H1 (cell line): ENCODE measurements at regions not wholly inside any gene's neighbourhood (a gene's known extent, or its start where the extent isn't known, plus 50 kb on each side); places are given as distances from the start of the nearest gene placed in this dataset.

Experiments used
- CTCF ChIA-PET: fragments of 300-600 bp; sonication (Branson Sonifier 250); formaldehyde crosslinking; loops from one replicate; lab custom pipeline; 2021; ENCODE audit not compliant: partially characterized antibody; lab: Charles Lee
- POLR2A ChIA-PET: fragments of 300-600 bp; sonication (Branson Sonifier 250); formaldehyde crosslinking; loops from one replicate; lab custom pipeline; 2021; ENCODE audit warnings: inconsistent platforms; ENCODE audit not compliant: partially characterized antibody; lab: Charles Lee
- DNase-seq, 2 experiments: peaks; one replicate each; pipeline versions ENCODE4 v3.0.0 to v3.0.0-alpha.2; 2010 to 2022; ENCODE audit warnings: low spot score in 2 of 2, low read depth in 1 of 2, mixed read lengths in 1 of 2
- FAIRE-seq: peaks from 2 replicates; lab custom pipeline; 2011; peaks lifted over from hg19 to GRCh38; lab: Jason Lieb, UNC
- H2AFZ ChIP-seq: 2 replicates; pipeline ENCODE4 v1.8.1; 2012; ENCODE audit warnings: low read length, inconsistent platforms
- H2AK5ac ChIP-seq: 2 replicates; pipeline ENCODE4 v1.6.1; 2013; ENCODE audit warnings: low read depth, low read length
- H2BK120ac ChIP-seq: replicated peaks from 2 replicates; pipeline ENCODE3; 2013; ENCODE audit warnings: low read depth, low read length, inconsistent platforms
- H2BK12ac ChIP-seq: 2 replicates; pipeline ENCODE4 v1.6.1; 2013; ENCODE audit warnings: low read depth, low read length
- H2BK15ac ChIP-seq: 2 replicates; pipeline ENCODE4 v1.6.1; 2013; ENCODE audit warnings: low read length
- H2BK20ac ChIP-seq: 2 replicates; pipeline ENCODE4 v1.6.1; 2013; ENCODE audit warnings: low read length
- H2BK5ac ChIP-seq: 2 replicates; pipeline ENCODE4 v1.6.1; 2013; ENCODE audit warnings: low read depth, low read length
- H3K14ac ChIP-seq: 2 replicates; pipeline ENCODE4 v1.6.1; 2013; ENCODE audit warnings: inconsistent platforms; ENCODE audit not compliant: insufficient read length
- H3K18ac ChIP-seq: 2 replicates; pipeline ENCODE4 v1.6.1; 2013; ENCODE audit warnings: low read length; ENCODE audit errors: extremely low read depth
- H3K23ac ChIP-seq: 2 replicates; pipeline ENCODE4 v1.6.1; 2013; ENCODE audit warnings: inconsistent platforms; ENCODE audit not compliant: insufficient read length
- H3K23me2 ChIP-seq: 2 replicates; pipeline ENCODE4 v1.6.1; 2013; ENCODE audit warnings: low read depth, low read length
- H3K27ac ChIP-seq: 2 replicates; pipeline ENCODE4 v1.6.1; 2011; ENCODE audit warnings: low read depth, low read length, inconsistent platforms
- H3K27me3 ChIP-seq, 4 experiments: replicated peaks in 1 of 4; 1 replicate in 1 of 4; 2 replicates in 3 of 4; pipeline versions ENCODE4 v1.6.1 to v1.8.1; 2011 to 2013; ENCODE audit warnings: low read length in 3 of 4, mild to moderate bottlenecking in 3 of 4, inconsistent platforms in 2 of 4, mixed read lengths in 2 of 4, moderate library complexity in 1 of 4; ENCODE audit not compliant: control insufficient read depth in 3 of 4, insufficient read depth in 3 of 4; ENCODE audit errors: extremely low read depth in 1 of 4
- H3K36me3 ChIP-seq, 4 experiments: 2 replicates each; pipeline versions ENCODE4 v1.6.1 to v1.8.1; 2011 to 2013; ENCODE audit warnings: mild to moderate bottlenecking in 4 of 4, low read length in 3 of 4, moderate library complexity in 2 of 4, control low read depth in 1 of 4, inconsistent platforms in 1 of 4; ENCODE audit not compliant: insufficient read depth in 4 of 4, control insufficient read depth in 2 of 4
- H3K4ac ChIP-seq: replicated peaks from 2 replicates; pipeline ENCODE3; 2013; ENCODE audit warnings: low read length, low read depth, mixed read lengths, inconsistent platforms; ENCODE audit not compliant: insufficient read length
- H3K4me1 ChIP-seq, 4 experiments: replicated peaks in 1 of 4; 1 replicate in 1 of 4; 2 replicates in 3 of 4; pipeline versions ENCODE4 v1.6.1 to v1.8.1; 2011 to 2013; ENCODE audit warnings: low read length in 3 of 4, inconsistent platforms in 2 of 4, mixed read lengths in 1 of 4; ENCODE audit not compliant: insufficient read depth in 4 of 4, control insufficient read depth in 3 of 4
- H3K4me2 ChIP-seq, 2 experiments: 2 replicates each; pipeline versions ENCODE4 v1.6.1 to v1.8.1; 2011 to 2013; ENCODE audit warnings: low read depth in 2 of 2, low read length in 2 of 2, control low read depth in 1 of 2, inconsistent platforms in 1 of 2, mild to moderate bottlenecking in 1 of 2; ENCODE audit not compliant: insufficient read depth in 1 of 2
- H3K4me3 ChIP-seq, 4 experiments: fragments of 200-600, 300-600 bp in 1 of 4; sonication (generic), shearing (Covaris generic), sonication (Bioruptor Twin) in 1 of 4; 2 replicates each; pipeline versions ENCODE4 v1.5.1 to v1.8.1; 2011 to 2016; ENCODE audit warnings: low read length in 4 of 4, low read depth in 3 of 4, control low read depth in 2 of 4, inconsistent platforms in 2 of 4, mild to moderate bottlenecking in 2 of 4, mixed read lengths in 1 of 4, moderate library complexity in 1 of 4; ENCODE audit not compliant: insufficient read depth in 2 of 4; ENCODE audit errors: extremely low read depth in 1 of 4
- H3K56ac ChIP-seq: replicated peaks from 2 replicates; pipeline ENCODE3; 2013; ENCODE audit warnings: low read depth, mild to moderate bottlenecking, mixed read lengths, low read length, inconsistent platforms; ENCODE audit not compliant: insufficient read length
- H3K79me1 ChIP-seq: 2 replicates; pipeline ENCODE4 v1.6.1; 2013; ENCODE audit warnings: low read depth, low read length, control low read depth
- H3K79me2 ChIP-seq, 2 experiments: 2 replicates each; pipeline versions ENCODE4 v1.6.1 to v1.8.1; 2012 to 2013; ENCODE audit warnings: low read length in 2 of 2, mild to moderate bottlenecking in 2 of 2, inconsistent platforms in 1 of 2; ENCODE audit not compliant: insufficient read depth in 2 of 2, control insufficient read depth in 1 of 2
- H3K9ac ChIP-seq, 4 experiments: replicated peaks in 1 of 4; 1 replicate in 1 of 4; 2 replicates in 3 of 4; pipeline versions ENCODE4 v1.6.1 to v1.8.1; 2011 to 2013; ENCODE audit warnings: low read depth in 3 of 4, low read length in 3 of 4, control low read depth in 2 of 4, mild to moderate bottlenecking in 2 of 4, moderate library complexity in 2 of 4, inconsistent platforms in 1 of 4; ENCODE audit errors: extremely low read depth in 1 of 4
- H3K9me3 ChIP-seq, 2 experiments: 2 replicates each; pipeline versions ENCODE4 v1.6.1 to v1.8.1; 2012 to 2013; ENCODE audit warnings: mild to moderate bottlenecking in 2 of 2, moderate library complexity in 2 of 2, control low read depth in 1 of 2, inconsistent platforms in 1 of 2, low read depth in 1 of 2, low read length in 1 of 2, mixed read lengths in 1 of 2; ENCODE audit not compliant: insufficient read depth in 2 of 2
- H4K20me1 ChIP-seq, 2 experiments: replicated peaks in 1 of 2; 2 replicates each; pipeline versions ENCODE3 to v1.8.1; 2011 to 2013; ENCODE audit warnings: inconsistent platforms in 2 of 2, low read length in 2 of 2, mild to moderate bottlenecking in 1 of 2; ENCODE audit not compliant: insufficient read depth in 2 of 2, control insufficient read depth in 1 of 2
- H4K5ac ChIP-seq: 2 replicates; pipeline ENCODE4 v1.6.1; 2013; ENCODE audit warnings: low read length, low read depth, mixed read lengths, inconsistent platforms; ENCODE audit not compliant: insufficient read length
- H4K8ac ChIP-seq: 2 replicates; pipeline ENCODE4 v1.8.0; 2013; ENCODE audit warnings: mild to moderate bottlenecking, moderate library complexity, low read length, inconsistent platforms; ENCODE audit not compliant: insufficient read depth; ENCODE audit errors: extremely low read depth
- H4K91ac ChIP-seq: replicated peaks from 2 replicates; pipeline ENCODE3; 2013; ENCODE audit warnings: low read length, mixed read lengths, inconsistent platforms; ENCODE audit not compliant: insufficient read length
- ATF3 ChIP-seq: IDR thresholded peaks from 2 replicates; pipeline ENCODE4 v1.6.1; 2011; ENCODE audit warnings: low read depth, mild to moderate bottlenecking, low read length; ENCODE audit not compliant: insufficient read depth
- CEBPB ChIP-seq: IDR thresholded peaks from 2 replicates; pipeline ENCODE4 v1.6.1; 2012; ENCODE audit warnings: low read depth, low read length
- CHD1 ChIP-seq: IDR thresholded peaks from 2 replicates; pipeline ENCODE4 v1.6.1; 2012; ENCODE audit warnings: low read depth, low read length, improper control_type of control experiment
- CHD2 ChIP-seq: IDR thresholded peaks from 2 replicates; pipeline ENCODE4 v1.6.1; 2012; ENCODE audit warnings: low read length, improper control_type of control experiment
- EGR1 ChIP-seq: IDR thresholded peaks from 2 replicates; pipeline ENCODE4 v1.6.1; 2011; ENCODE audit warnings: low read depth, low read length, borderline replicate concordance
- MAFK ChIP-seq: IDR thresholded peaks from 2 replicates; pipeline ENCODE4 v1.6.1; 2012; ENCODE audit warnings: low read depth, mild to moderate bottlenecking, improper control_type of control experiment, low read length
- NRF1 ChIP-seq: IDR thresholded peaks from 2 replicates; pipeline ENCODE4 v1.6.1; 2011; ENCODE audit warnings: mild to moderate bottlenecking, low read depth, low read length, improper control_type of control experiment
- POU5F1 ChIP-seq: IDR thresholded peaks from 2 replicates; pipeline ENCODE4 v1.6.1; 2011; ENCODE audit warnings: low read depth, mild to moderate bottlenecking, low read length, moderate library complexity
- TEAD4 ChIP-seq: IDR thresholded peaks from 2 replicates; pipeline ENCODE4 v1.6.1; 2012; ENCODE audit warnings: low read depth, low read length, inconsistent platforms, mixed read lengths
- WGBS, 2 experiments: shearing (Covaris generic) in 1 of 2; methylation state at CpG; one replicate each; pipeline versions ENCODE4 v1.1.6 to v1.1.7; 2013 to 2015; ENCODE audit warnings: low lambda C conversion rate in 2 of 2, mixed read lengths in 2 of 2, inconsistent platforms in 1 of 2, low coverage in 1 of 2, missing lambda C conversion rate in 1 of 2; ENCODE audit not compliant: insufficient replicate concordance in 2 of 2, insufficient coverage in 1 of 2, insufficient read length in 1 of 2; ENCODE audit errors: extremely low coverage in 1 of 2, missing lambda C conversion rate in 1 of 2; 5-methylcytosine and 5-hydroxymethylcytosine counted together

DNA sequence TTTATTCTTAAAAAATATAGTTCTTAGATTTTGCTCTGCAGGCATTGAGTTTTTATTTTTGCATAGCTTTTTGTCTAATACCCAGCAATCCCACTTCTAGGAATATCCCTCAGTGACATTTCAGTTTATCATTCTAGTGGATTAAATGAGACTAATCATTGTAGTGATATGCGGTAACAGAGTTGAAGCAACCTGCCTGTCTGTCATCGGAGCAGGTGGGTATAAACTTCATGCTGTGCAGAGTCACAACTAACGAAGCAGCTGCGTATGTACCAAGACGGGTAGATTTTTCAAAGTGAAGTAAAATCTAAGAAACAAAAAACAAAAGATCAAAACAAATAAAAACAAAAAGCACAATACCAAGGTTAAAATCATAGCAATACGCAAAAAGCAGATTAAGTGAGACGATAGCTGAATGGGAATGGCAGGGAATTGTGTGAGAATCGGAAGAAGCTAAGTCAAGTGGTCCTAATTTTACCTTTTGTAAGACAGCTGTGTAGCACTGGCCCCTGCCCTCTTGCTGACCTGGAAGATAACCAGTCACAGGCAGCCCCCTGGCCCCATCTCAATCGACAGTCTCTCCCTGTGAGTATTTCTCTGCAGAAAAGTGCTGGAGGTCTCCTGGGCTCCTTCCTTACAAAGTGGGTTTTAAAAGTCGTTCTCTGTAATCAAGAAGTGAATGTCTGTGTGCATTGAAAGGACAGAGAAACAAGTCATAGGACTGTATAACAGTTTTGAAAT lies 169.2 kb downstream of the OR2B2 start:
- Histone ChIP-seq H3K56ac (no peak overlapping the region), H4K5ac (no peak overlapping the region), H3K9me3 (no peaks in the 10 kb centered on the region; a peak in 1 of 4 replicates), H4K8ac (no peak overlapping the region), H3K4me1 (no peaks in the 10 kb centered on the region), H2BK5ac (no peak overlapping the region), H3K23me2 (no peaks in the 10 kb centered on the region), H3K79me2 (no peaks in the 10 kb centered on the region), H2AFZ (no peak overlapping the region), H2BK15ac (no peak overlapping the region), H3K36me3 (no peaks in the 10 kb centered on the region), H3K4me3 (no peak overlapping the region), H2AK5ac (no peak overlapping the region), H3K79me1 (no peaks in the 10 kb centered on the region), H2BK20ac (no peak overlapping the region), H3K4me2 (no peak overlapping the region), H3K18ac (no peak overlapping the region), H3K27me3 (peaks cover 14 to 57% (median 42%) of the 10 kb centered on the region in 4 experiments), H3K23ac (no peak overlapping the region), H2BK120ac (no peak overlapping the region), H2BK12ac (no peak overlapping the region), H4K91ac (no peak overlapping the region), H4K20me1 (peaks cover 0 to 3% of the 10 kb centered on the region in 2 experiments), H3K14ac (no peak overlapping the region), H3K27ac (no peak overlapping the region), H3K9ac (no peak overlapping the region), H3K4ac (no peak overlapping the region)
- TF ChIP-seq CHD2 (no peak), ATF3 (no peak), NRF1 (no peak), CEBPB (no peak), MAFK (no peak), EGR1 (no peak), CHD1 (no peak), POU5F1 (no peak), TEAD4 (no peak)
- FAIRE-seq (no peak), DNase-seq (no peak)
- WGBS, 2 experiments = 79% methylated on average over 10 of the region's 10 CpGs; no CpG with 5 or more reads in 1 of the 2 experiments
- ChIA-PET CTCF (interaction anchor here (0.7 to 1.7 kb wide), 4 partner anchors 9 to 1907 kb away, joined by 3 to 6 read pairs (median 4); no protein-coding TSS in a partner anchor), POLR2A (interaction anchor here (1.2 kb wide), 1 partner anchor 11 kb away, joined by 3 read pairs; no protein-coding TSS in a partner anchor)
